Keratinocyte (primary cell): ENCODE measurements at regions not wholly inside any gene's neighbourhood (a gene's known extent, or its start where the extent isn't known, plus 50 kb on each side); places are given as distances from the start of the nearest gene placed in this dataset.
A peak's percentile ranks its signal among the peaks of the same experiment; 100 is the strongest.
"Not testable (repeated sequence)": the region's sequence is repeated elsewhere in the genome, so short reads cannot be mapped to it uniquely, and the experiment has no call there.

Experiments
- DNase-seq: peaks from one replicate; pipeline ENCODE4 v3.0.0-alpha.2; 2011; ENCODE audit warnings: low read depth, missing footprints, low spot score
- FAIRE-seq: peaks from 2 replicates; lab custom pipeline; 2011; peaks lifted over from hg19 to GRCh38; lab: Jason Lieb, UNC
- H2AFZ ChIP-seq: 2 replicates; pipeline ENCODE4 v1.6.0; 2012; ENCODE audit warnings: low read length, control low read depth, inconsistent platforms; ENCODE audit not compliant: control insufficient read depth
- H3K27ac ChIP-seq: 2 replicates; pipeline ENCODE4 v1.5.1; 2011; ENCODE audit warnings: low read length; ENCODE audit not compliant: control insufficient read depth, insufficient read depth
- H3K27me3 ChIP-seq: 3 replicates; pipeline ENCODE4 v1.6.0; 2011; ENCODE audit warnings: low read length; ENCODE audit not compliant: control insufficient read depth, insufficient read depth; ENCODE audit errors: extremely low read depth
- H3K36me3 ChIP-seq, 2 experiments: 2 replicates in 1 of 2; 3 replicates in 1 of 2; pipeline ENCODE4 v1.5.1; 2011; ENCODE audit warnings: low read length in 2 of 2, mild to moderate bottlenecking in 1 of 2; ENCODE audit not compliant: control insufficient read depth in 2 of 2, insufficient read depth in 2 of 2; ENCODE audit errors: extremely low read depth in 1 of 2
- H3K4me1 ChIP-seq: 3 replicates; pipeline ENCODE4 v1.5.1; 2011; ENCODE audit warnings: low read length; ENCODE audit not compliant: control insufficient read depth, insufficient read depth; ENCODE audit errors: extremely low read depth
- H3K4me2 ChIP-seq: 3 replicates; pipeline ENCODE4 v1.6.0; 2011; ENCODE audit warnings: low read depth, low read length; ENCODE audit not compliant: control insufficient read depth, insufficient read depth; ENCODE audit errors: extremely low read depth
- H3K4me3 ChIP-seq, 3 experiments: fragments of 200-600 bp in 1 of 3; sonication (generic) in 1 of 3; 2 replicates in 2 of 3; 3 replicates in 1 of 3; pipeline ENCODE4 v1.5.1; 2011 to 2016; ENCODE audit warnings: low read length in 3 of 3, mild to moderate bottlenecking in 3 of 3, control low read depth in 2 of 3, inconsistent platforms in 1 of 3, low read depth in 1 of 3, mixed read lengths in 1 of 3, mixed run types in 1 of 3, moderate library complexity in 1 of 3; ENCODE audit not compliant: control insufficient read depth in 2 of 3, insufficient read depth in 2 of 3; ENCODE audit errors: extremely low read depth in 1 of 3
- H3K79me2 ChIP-seq: 2 replicates; pipeline ENCODE4 v1.6.0; 2012; ENCODE audit warnings: low read length; ENCODE audit not compliant: control insufficient read depth, insufficient read depth
- H3K9ac ChIP-seq: 3 replicates; pipeline ENCODE4 v1.6.0; 2011; ENCODE audit warnings: low read length; ENCODE audit not compliant: control insufficient read depth, insufficient read depth; ENCODE audit errors: extremely low read depth
- H3K9me1 ChIP-seq: 3 replicates; pipeline ENCODE4 v1.6.0; 2011; ENCODE audit warnings: low read length; ENCODE audit not compliant: control insufficient read depth, insufficient read depth; ENCODE audit errors: extremely low read depth
- H3K9me3 ChIP-seq: 2 replicates; pipeline ENCODE4 v1.5.1; 2012; ENCODE audit warnings: low read depth, low read length; ENCODE audit not compliant: control insufficient read depth
- H4K20me1 ChIP-seq: 3 replicates; pipeline ENCODE4 v1.6.0; 2011; ENCODE audit warnings: low read length; ENCODE audit not compliant: control insufficient read depth, insufficient read depth; ENCODE audit errors: extremely low read depth
- EZH2 ChIP-seq: IDR thresholded peaks from one replicate; pipeline ENCODE4 v1.6.1; 2012; ENCODE audit warnings: inconsistent platforms, mild to moderate bottlenecking, low read length, moderate library complexity
- dilution Hi-C: fragments of 300-500 bp; cut with MboI; formaldehyde crosslinking; loops from one replicate; pipeline ENCODE4 v1.7.0; 2020; ENCODE audit warnings: low sequenced_read_pairs; ENCODE audit not compliant: extremely low pct_ligation_motif_present
- TF ChIP-seq, protein P1 (sequence below), 3 experiments: IDR thresholded peaks in 1 of 3; conservative IDR thresholded peaks in 1 of 3; optimal IDR thresholded peaks in 1 of 3; 2 replicates in 2 of 3; 3 replicates in 1 of 3; pipeline versions ENCODE3 to v1.5.1; 2011; ENCODE audit warnings: low read length in 3 of 3, mild to moderate bottlenecking in 3 of 3, moderate library complexity in 2 of 3, control low read depth in 1 of 3, inconsistent platforms in 1 of 3; ENCODE audit not compliant: insufficient read depth in 2 of 3; ENCODE audit errors: extremely low read depth in 1 of 3

DNA sequence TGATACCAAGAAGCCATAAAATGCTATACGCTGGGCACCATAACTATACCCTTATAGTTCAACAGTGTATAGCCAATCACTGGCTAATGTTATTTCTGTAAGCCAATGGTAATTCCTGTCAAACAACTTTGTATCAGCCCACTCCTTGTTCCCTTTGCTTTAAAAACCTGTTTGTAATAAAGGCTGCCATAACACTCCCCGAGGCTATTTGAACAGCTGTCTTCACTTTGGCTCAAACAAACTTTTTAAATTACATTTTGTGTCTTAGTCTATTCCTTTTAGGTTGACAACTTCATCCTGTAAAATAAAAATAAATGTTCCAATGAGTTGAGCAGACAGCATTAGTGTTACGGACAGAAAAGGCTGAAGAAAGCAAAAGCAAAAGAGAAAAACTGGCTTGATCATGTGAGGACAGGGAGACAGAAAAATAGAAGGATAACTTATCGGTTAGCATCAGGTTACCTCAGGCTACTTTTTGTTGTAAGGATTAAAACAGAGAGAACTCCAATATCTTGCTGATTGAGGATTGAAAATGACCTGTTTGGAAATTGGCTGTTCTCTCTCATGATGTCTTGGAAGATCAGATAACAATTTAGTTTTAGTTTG, 95.0 kb downstream of the AASDHPPT start:
- Histone ChIP-seq H3K4me2 (no peak overlapping the region), H3K9me3 (peaks cover 2% of the 10 kb centered on the region), H2AFZ (peak overlapping the region; percentile 20), H4K20me1 (no peaks in the 10 kb centered on the region), H3K9me1 (no peaks in the 10 kb centered on the region), H3K36me3 (no peaks in the 10 kb centered on the region), H3K27me3 (no peaks in the 10 kb centered on the region), H3K4me1 (peaks cover 24% of the 10 kb centered on the region), H3K79me2 (no peaks in the 10 kb centered on the region), H3K4me3 (no peak overlapping the region), H3K27ac (no peak overlapping the region), H3K9ac (no peak overlapping the region)
- dilution Hi-C loops, result no loop called here
- TF ChIP-seq EZH2, result no peak
- TF ChIP-seq, protein P1, sequence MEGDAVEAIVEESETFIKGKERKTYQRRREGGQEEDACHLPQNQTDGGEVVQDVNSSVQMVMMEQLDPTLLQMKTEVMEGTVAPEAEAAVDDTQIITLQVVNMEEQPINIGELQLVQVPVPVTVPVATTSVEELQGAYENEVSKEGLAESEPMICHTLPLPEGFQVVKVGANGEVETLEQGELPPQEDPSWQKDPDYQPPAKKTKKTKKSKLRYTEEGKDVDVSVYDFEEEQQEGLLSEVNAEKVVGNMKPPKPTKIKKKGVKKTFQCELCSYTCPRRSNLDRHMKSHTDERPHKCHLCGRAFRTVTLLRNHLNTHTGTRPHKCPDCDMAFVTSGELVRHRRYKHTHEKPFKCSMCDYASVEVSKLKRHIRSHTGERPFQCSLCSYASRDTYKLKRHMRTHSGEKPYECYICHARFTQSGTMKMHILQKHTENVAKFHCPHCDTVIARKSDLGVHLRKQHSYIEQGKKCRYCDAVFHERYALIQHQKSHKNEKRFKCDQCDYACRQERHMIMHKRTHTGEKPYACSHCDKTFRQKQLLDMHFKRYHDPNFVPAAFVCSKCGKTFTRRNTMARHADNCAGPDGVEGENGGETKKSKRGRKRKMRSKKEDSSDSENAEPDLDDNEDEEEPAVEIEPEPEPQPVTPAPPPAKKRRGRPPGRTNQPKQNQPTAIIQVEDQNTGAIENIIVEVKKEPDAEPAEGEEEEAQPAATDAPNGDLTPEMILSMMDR (optimal IDR thresholded peaks at IDR 0.05 in 1 of 3, IDR thresholded peaks at IDR 0.05 in 1 of 3, conservative IDR thresholded peaks at IDR 0.05 in 1 of 3; ENCODE audit: extremely low read depth in 1 of 3, insufficient read depth in 2 of 3, low read length in 3 of 3), result no peak
- DNase-seq (no peak), FAIRE-seq (no peak)

DNA sequence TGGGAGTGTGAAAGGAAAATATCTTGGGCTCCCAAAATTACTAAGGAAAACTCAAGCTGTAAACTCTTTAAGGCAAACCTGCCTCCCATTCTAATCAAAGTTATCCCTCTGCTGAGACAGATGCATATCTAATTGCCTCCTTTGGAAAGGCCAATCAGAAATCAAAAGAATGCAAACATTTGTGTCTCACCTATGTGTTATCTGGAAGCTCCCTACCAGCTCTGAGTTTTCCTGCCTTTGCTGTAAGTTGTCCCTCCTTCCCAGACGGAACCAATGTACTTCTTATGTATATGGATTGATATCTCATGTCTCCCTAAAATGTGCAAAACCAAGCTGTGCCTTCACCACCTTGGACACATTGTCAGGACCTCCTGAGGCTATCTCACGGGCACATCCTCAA, 95.8 kb downstream of the AASDHPPT start:
- no peaks in the 10 kb centered on the region for H3K9me3 ChIP-seq
- H4K20me1 ChIP-seq, result no peaks in the 10 kb centered on the region
- dilution Hi-C loops, result no loop called here
- peak overlapping the region; percentile 88 for H2AFZ ChIP-seq
- no peak for TF ChIP-seq EZH2
- TF ChIP-seq, protein P1 (optimal IDR thresholded peaks at IDR 0.05 in 1 of 3, IDR thresholded peaks at IDR 0.05 in 1 of 3, conservative IDR thresholded peaks at IDR 0.05 in 1 of 3; ENCODE audit: extremely low read depth in 1 of 3, insufficient read depth in 2 of 3, low read length in 3 of 3), result no peak
- H3K79me2 ChIP-seq, result no peaks in the 10 kb centered on the region
- no peak overlapping the region for H3K9ac ChIP-seq
- FAIRE-seq (no peak), DNase-seq (no peak)
- H3K4me1 ChIP-seq, result peaks cover 24% of the 10 kb centered on the region
- no peak overlapping the region for H3K4me3 ChIP-seq
- peak overlapping the region; percentile 81 for H3K4me2 ChIP-seq
- no peaks in the 10 kb centered on the region for H3K36me3 ChIP-seq
- H3K27ac ChIP-seq, result peak overlapping the region; percentile 24
- H3K27me3 ChIP-seq, result no peaks in the 10 kb centered on the region
- H3K9me1 ChIP-seq, result no peaks in the 10 kb centered on the region

DNA sequence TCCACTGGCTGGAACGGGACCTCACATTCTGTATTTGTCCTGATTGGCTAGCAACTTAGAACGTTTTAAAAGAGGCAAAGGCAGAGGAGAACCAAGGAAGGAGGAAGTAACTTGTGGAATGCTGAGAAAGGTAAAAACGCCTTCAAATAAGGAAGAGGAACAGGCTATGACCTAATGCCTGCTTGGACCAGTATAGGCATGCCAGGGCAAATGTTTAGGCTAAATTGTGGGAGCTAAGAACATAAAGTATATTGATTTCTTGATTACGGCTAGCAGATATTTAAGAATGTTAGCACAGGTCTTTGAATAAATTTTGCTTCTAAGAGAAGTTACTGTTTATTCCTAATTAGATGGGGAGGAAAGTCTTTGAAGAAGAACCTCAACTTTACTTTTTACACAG, 96.5 kb downstream of the AASDHPPT start:
- peak overlapping the region; percentile 88 for H2AFZ ChIP-seq
- H3K9me1 ChIP-seq, H3K79me2 ChIP-seq, H3K36me3 ChIP-seq, dilution Hi-C loops, DNase-seq, H4K20me1 ChIP-seq, H3K27me3 ChIP-seq, H3K9me3 ChIP-seq: not testable (repeated sequence)
- H3K4me3 ChIP-seq, result peak overlapping the region in 1 of 3 experiments; percentile 24
- FAIRE-seq, result peak; percentile 78
- peak overlapping the region; percentile 65 for H3K27ac ChIP-seq
- peak overlapping the region; percentile 38 for H3K9ac ChIP-seq
- H3K4me1 ChIP-seq, result peaks cover 24% of the 10 kb centered on the region
- peak overlapping the region; percentile 81 for H3K4me2 ChIP-seq
